GM23338 (cell line): ENCODE measurements at regions not wholly inside any gene's neighbourhood (a gene's known extent, or its start where the extent isn't known, plus 50 kb on each side); places are given as distances from the start of the nearest gene placed in this dataset.

Source experiments
- ATAC-seq: fragments of 200-7000 bp; cut with Tn5 transposase; 3 replicates; pipeline ENCODE4 v1.9.1; 2020
- DNase-seq: peaks from one replicate; pipeline ENCODE4 v3.0.0-alpha.2; 2015; ENCODE audit warnings: low spot score
- H2AFZ ChIP-seq: fragments of 200-600 bp; sonication (generic); 2 replicates; pipeline ENCODE4 v1.8.0; 2016; ENCODE audit warnings: antibody characterized with exemption, mild to moderate bottlenecking, moderate library complexity
- H3F3A ChIP-seq: fragments of 200-600 bp; sonication (generic); replicated peaks from 2 replicates; pipeline ENCODE4 v1.8.0; 2017; ENCODE audit warnings: antibody characterized with exemption, mixed run types, low read depth
- H3K27ac ChIP-seq: fragments of 200-600 bp; sonication (generic); 2 replicates; pipeline ENCODE4 v1.6.1; 2016; ENCODE audit warnings: low read depth
- H3K27me3 ChIP-seq: fragments of 200-600 bp; sonication (generic); 2 replicates; pipeline ENCODE4 v1.8.0; 2016; ENCODE audit warnings: mild to moderate bottlenecking, mixed run types, moderate library complexity; ENCODE audit not compliant: insufficient read depth
- H3K36me3 ChIP-seq: fragments of 200-600 bp; sonication (generic); 2 replicates; pipeline ENCODE4 v1.8.0; 2016; ENCODE audit warnings: mild to moderate bottlenecking; ENCODE audit not compliant: insufficient read depth
- H3K4me1 ChIP-seq: fragments of 200-600 bp; sonication (generic); 2 replicates; pipeline ENCODE4 v1.8.0; 2016; ENCODE audit warnings: mild to moderate bottlenecking, moderate library complexity; ENCODE audit not compliant: insufficient read depth
- H3K4me2 ChIP-seq: fragments of 200-600 bp; sonication (generic); 2 replicates; pipeline ENCODE4 v1.7.1; 2017; ENCODE audit warnings: mixed run types
- H3K4me3 ChIP-seq: fragments of 200-600 bp; sonication (generic); 2 replicates; pipeline ENCODE4 v1.6.1; 2016; ENCODE audit warnings: mixed run types
- H3K79me2 ChIP-seq: fragments of 200-600 bp; sonication (generic); replicated peaks from 2 replicates; pipeline ENCODE4 v1.8.0; 2017; ENCODE audit warnings: mild to moderate bottlenecking; ENCODE audit not compliant: insufficient read depth
- H3K9me2 ChIP-seq: fragments of 200-600 bp; sonication (generic); 2 replicates; pipeline ENCODE4 v1.8.0; 2017; ENCODE audit not compliant: insufficient read depth
- H4K20me1 ChIP-seq: fragments of 200-600 bp; sonication (generic); replicated peaks from 2 replicates; pipeline ENCODE4 v1.8.0; 2017; ENCODE audit warnings: mild to moderate bottlenecking; ENCODE audit not compliant: insufficient read depth
- H3K27ac Mint-ChIP-seq: 2 replicates; pipeline ENCODE4 v1.8.0; 2020; ENCODE audit warnings: inconsistent platforms, mild to moderate bottlenecking, moderate library complexity, mixed read lengths
- H3K27me3 Mint-ChIP-seq: 3 replicates; pipeline ENCODE4 v1.8.0; 2022; ENCODE audit warnings: low read depth, mild to moderate bottlenecking, moderate library complexity, mixed read lengths, inconsistent platforms; ENCODE audit not compliant: insufficient read depth, poor library complexity
- H3K36me3 Mint-ChIP-seq: 3 replicates; pipeline ENCODE4 v1.8.0; 2021; ENCODE audit warnings: low read depth, mild to moderate bottlenecking, inconsistent platforms, moderate library complexity, mixed read lengths
- H3K4me1 Mint-ChIP-seq: 3 replicates; pipeline ENCODE4 v1.8.0; 2020; ENCODE audit warnings: mild to moderate bottlenecking, inconsistent platforms, mixed read lengths
- H3K4me3 Mint-ChIP-seq: 3 replicates; pipeline ENCODE4 v1.8.0; 2021; ENCODE audit warnings: moderate library complexity, mild to moderate bottlenecking, inconsistent platforms, mixed read lengths
- H3K9me3 Mint-ChIP-seq: 3 replicates; pipeline ENCODE4 v1.8.0; 2020; ENCODE audit warnings: moderate library complexity, mild to moderate bottlenecking, inconsistent platforms, mixed read lengths
- CREB1 ChIP-seq: fragments of 250-450 bp; sonication (Bioruptor Pico); IDR thresholded peaks from 2 replicates; pipeline ENCODE4 v1.5.0; 2020; ENCODE audit warnings: low read depth, mild to moderate bottlenecking, moderate library complexity
- CTCF ChIP-seq, 2 experiments: fragments of 200-600 bp in 1 of 2; sonication (generic) in 1 of 2; conservative IDR thresholded peaks; 2 replicates each; pipeline versions ENCODE4 v1.5.1 to v1.6.1; 2016 to 2017; ENCODE audit warnings: antibody characterized with exemption in 2 of 2, low read depth in 2 of 2, mild to moderate bottlenecking in 2 of 2, moderate library complexity in 1 of 2
- JUNB ChIP-seq: IDR thresholded peaks from one replicate; pipeline ENCODE4 v1.6.1; 2016; ENCODE audit warnings: antibody characterized with exemption; ENCODE audit not compliant: unreplicated experiment
- NANOG ChIP-seq: IDR thresholded peaks from 2 replicates; pipeline ENCODE4 v1.6.1; 2016; ENCODE audit warnings: antibody characterized with exemption, borderline replicate concordance
- POLR2AphosphoS5 ChIP-seq: IDR thresholded peaks from 2 replicates; pipeline ENCODE4 v1.6.1; 2016; ENCODE audit warnings: antibody characterized with exemption, low read depth
- REST ChIP-seq: IDR thresholded peaks from one replicate; pipeline ENCODE4 v1.6.1; 2018; ENCODE audit warnings: antibody characterized with exemption; ENCODE audit not compliant: unreplicated experiment
- STAT1 ChIP-seq: IDR thresholded peaks from one replicate; pipeline ENCODE4 v1.6.1; 2016; ENCODE audit warnings: antibody characterized with exemption; ENCODE audit not compliant: unreplicated experiment
- ZNF114 ChIP-seq: fragments of 250-450 bp; sonication (Bioruptor Pico); IDR thresholded peaks from 2 replicates; pipeline ENCODE4 v1.5.0; 2020; ENCODE audit warnings: mild to moderate bottlenecking, moderate library complexity
- ZNF462 ChIP-seq: fragments of 250-450 bp; sonication (Bioruptor Pico); IDR thresholded peaks from 2 replicates; pipeline ENCODE4 v1.5.0; 2020; ENCODE audit warnings: mild to moderate bottlenecking, moderate library complexity

GRCh38 chr15:94061041-94061440 is 170.3 kb upstream of the MCTP2 start:
- Histone ChIP-seq H3K4me2 (no peak overlapping the region), H3K36me3 (no peaks in the 10 kb centered on the region), H3F3A (no peaks in the 10 kb centered on the region), H3K9me2 (peaks cover 10% of the 10 kb centered on the region), H4K20me1 (no peaks in the 10 kb centered on the region), H3K27me3 (no peaks in the 10 kb centered on the region), H3K27ac (no peak overlapping the region), H3K4me3 (no peak overlapping the region), H2AFZ (no peak overlapping the region), H3K4me1 (no peaks in the 10 kb centered on the region), H3K79me2 (no peaks in the 10 kb centered on the region)
- Mint-ChIP-seq H3K4me1 (peaks cover 2% of the 10 kb centered on the region; the same call in 1 of the 3 replicates), H3K9me3 (peaks cover 5% of the 10 kb centered on the region; the same call in 2 of the 3 replicates), H3K4me3 (no peak overlapping the region), H3K27me3 (no peaks in the 10 kb centered on the region), H3K27ac (no peak overlapping the region), H3K36me3 (no peaks in the 10 kb centered on the region)
- no peak for DNase-seq
- no peak for ATAC-seq
- TF ChIP-seq REST (no peak), ZNF462 (CRISPR knock-in tag) (no peak), CTCF (conservative IDR thresholded peaks at IDR 0.05; ENCODE audit: low read depth in 2 of 2) (no peak), CREB1 (CRISPR knock-in tag) (no peak), STAT1 (no peak), POLR2AphosphoS5 (no peak), JUNB (no peak), ZNF114 (CRISPR knock-in tag) (no peak), NANOG (no peak)
